GM10266 (cell line): ENCODE measurements at regions not wholly inside any gene's neighbourhood (a gene's known extent, or its start where the extent isn't known, plus 50 kb on each side); places are given as distances from the start of the nearest gene placed in this dataset.

ENCODE experiments used
- DNase-seq: peaks from one replicate; pipeline ENCODE4 v3.0.0; 2012; ENCODE audit errors: extremely low spot score
- TF ChIP-seq, protein P1 (sequence below): IDR thresholded peaks from 2 replicates; pipeline ENCODE4 v1.5.1; 2012; ENCODE audit warnings: mild to moderate bottlenecking, low read depth; ENCODE audit not compliant: control insufficient read depth, insufficient read depth; ENCODE audit errors: missing control alignments

DNA sequence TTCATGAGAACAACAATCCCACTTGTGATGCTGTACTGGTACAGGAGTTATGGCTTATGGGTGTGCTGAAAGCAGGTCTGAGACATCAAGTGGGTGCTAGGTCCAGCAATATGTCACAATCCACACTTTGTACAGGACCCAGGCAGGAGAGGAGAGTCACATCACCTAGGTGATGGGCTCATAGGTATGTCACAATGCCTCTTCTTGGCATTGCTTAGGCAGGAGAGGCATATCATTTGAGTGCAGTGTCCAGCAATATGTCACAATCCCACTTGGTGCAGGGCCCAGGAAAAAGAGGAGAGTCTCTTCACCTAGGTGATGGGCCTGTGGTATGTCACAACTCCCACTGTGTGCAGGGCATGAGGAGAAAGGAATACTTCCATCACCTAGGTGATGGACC is 2110.0 kb downstream of the TP53TG3F start:
- DNase-seq, result no peak
- TF ChIP-seq, protein P1, sequence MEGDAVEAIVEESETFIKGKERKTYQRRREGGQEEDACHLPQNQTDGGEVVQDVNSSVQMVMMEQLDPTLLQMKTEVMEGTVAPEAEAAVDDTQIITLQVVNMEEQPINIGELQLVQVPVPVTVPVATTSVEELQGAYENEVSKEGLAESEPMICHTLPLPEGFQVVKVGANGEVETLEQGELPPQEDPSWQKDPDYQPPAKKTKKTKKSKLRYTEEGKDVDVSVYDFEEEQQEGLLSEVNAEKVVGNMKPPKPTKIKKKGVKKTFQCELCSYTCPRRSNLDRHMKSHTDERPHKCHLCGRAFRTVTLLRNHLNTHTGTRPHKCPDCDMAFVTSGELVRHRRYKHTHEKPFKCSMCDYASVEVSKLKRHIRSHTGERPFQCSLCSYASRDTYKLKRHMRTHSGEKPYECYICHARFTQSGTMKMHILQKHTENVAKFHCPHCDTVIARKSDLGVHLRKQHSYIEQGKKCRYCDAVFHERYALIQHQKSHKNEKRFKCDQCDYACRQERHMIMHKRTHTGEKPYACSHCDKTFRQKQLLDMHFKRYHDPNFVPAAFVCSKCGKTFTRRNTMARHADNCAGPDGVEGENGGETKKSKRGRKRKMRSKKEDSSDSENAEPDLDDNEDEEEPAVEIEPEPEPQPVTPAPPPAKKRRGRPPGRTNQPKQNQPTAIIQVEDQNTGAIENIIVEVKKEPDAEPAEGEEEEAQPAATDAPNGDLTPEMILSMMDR, result no peak

DNA sequence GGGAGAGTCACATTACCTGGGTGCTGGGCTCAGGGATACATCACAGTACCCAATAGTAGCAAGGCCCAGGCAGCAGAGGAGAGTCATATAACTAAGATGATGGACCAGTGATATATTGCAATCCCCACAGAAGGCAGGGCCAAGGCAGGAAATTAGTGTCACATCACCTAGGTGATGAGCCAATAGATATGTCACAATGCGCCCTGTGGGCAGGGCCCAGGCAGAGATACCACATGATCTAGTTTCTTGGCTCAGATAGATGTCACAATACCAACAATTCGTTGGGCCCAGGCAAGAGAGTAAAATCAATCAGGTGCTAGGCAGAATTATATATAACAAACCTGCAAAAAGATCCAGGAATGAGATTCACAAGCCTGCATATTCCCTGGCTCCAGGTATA is 2111.5 kb downstream of the TP53TG3F start:
- TF ChIP-seq, protein P1, result no peak
- DNase-seq, result no peak

DNA sequence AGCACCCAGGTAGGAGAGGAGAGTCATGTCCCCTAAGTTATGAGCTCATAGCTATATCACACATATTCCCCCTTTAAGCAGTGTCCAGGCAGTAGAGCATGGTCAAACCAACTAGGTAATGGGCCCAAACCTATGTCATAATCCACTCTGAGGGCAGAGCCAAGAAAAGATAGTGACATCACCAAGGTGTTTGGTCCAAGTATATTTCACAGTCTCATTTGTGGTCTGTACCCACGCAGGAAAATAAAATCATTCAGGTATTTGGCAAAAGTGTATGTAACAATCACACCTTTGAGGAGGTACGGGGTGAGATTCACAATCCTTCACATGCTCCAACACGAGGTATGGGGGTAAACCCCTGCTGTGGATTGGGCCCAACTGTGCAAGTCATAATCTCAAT is 2112.8 kb downstream of the TP53TG3F start:
- TF ChIP-seq, protein P1, result no peak
- DNase-seq, result no peak

DNA sequence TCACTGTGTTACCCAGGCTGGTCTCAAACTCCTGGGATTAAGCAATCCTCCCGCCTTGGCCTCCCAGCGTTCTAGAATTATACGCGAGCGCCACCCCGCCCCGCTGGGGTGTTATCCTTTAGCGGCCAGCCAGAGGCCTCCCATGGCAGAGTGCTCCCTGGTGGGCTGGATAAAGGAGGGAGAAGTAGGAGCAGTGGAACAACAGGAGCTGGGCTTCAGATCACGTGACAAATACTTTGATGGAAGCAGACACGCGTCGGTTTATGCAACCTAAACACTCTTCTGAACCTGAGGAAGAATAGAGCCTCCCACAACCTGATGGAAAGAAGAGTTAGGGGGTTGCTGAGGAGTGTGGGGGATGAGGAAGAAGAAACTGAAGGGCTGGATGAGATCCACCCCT is 2114.0 kb downstream of the TP53TG3F start:
- TF ChIP-seq, protein P1, result no peak
- no peak for DNase-seq

DNA sequence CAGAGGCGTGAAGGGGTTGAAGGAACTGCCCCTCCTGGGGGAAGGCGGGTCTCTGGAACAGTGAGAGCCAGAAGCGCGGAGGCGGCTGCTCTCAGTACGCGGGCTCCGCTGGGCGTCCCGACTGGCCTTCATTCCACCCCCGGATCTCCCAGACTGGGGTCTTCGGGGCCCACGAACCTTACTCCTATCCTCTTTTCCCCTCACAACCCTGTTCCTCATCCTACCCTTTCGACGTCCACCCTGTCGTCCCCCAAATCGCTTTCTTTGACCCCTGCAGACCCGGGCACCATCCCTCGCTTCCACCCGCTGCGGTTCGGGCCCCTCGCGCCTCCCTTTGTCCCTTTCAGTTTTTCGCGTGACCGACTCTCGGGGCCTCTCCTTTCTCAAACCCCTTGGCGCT is 2114.6 kb downstream of the TP53TG3F start:
- no peak for DNase-seq
- TF ChIP-seq, protein P1, result no peak

DNA sequence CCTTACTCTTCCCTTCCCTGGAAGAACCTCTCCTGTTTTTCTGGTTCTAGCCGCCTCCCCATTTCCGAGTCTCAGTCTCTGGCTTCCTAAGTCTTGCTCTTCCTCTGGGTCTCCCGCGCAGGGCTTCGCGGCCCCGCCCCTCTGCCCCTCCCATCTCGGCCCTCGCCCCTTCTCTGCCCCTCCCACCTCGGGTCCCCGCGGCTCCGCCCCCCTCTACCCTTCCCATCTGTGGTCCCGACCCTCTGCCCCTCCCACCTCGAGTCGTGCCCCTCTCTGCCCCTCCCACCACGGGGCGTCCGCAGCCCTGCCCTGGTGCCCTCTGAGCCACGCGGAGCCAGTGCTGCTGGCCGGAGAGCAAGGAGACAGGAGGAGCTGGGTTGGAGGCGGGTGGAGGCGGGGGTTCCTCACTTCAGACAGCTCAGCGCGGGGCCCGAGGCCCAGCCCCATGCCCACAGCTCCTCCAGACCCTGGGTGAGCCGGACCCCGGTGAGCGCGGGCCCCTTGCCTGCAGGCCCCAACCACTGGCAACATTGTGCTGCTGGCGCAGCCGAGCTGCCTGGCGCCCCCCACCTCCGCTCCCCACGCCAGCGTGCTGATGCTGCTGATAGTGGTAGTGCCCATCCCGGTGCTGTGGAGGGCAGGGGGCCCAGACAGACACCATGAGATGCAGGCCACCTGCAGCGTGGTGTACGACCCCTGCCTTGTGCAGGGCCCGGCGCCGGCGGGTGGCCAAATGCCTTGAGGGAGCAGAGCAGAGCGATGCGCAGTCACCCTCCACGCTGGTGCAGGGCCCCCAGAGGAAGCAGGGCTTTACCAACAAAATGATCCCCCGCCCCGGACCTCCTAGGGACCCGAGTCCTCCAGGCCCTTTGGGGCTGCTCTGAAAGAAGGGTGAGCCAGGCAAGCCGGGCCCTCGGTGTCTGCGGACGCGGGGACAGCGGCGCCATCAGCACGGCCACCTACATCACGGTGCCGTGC is 2115.3 kb downstream of the TP53TG3F start:
- TF ChIP-seq, protein P1, result no peak
- DNase-seq, result no peak

DNA sequence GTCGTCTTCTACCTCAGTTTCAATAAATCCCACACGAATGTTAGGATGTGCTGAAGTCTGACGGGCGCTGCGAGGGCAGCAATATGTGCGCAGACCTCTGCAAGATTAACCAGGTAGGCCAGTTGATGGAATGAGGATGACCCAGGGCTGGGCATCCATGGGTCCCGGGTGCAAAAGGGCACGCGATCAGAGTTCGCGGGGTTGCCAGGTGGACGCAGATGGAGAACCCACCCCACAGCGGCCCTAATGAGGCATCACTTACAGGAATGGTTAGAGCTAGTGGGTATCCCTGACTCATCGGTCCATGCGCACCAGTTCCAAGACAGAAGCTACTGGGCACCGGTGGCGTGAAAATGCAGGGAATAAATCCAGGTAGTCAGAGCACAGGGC is 2116.0 kb downstream of the TP53TG3F start:
- no peak for DNase-seq
- TF ChIP-seq, protein P1, result no peak
